ENCODE measurements at regions not wholly inside any gene's neighbourhood (a gene's known extent, or its start where the extent isn't known, plus 50 kb on each side); places are given as distances from the start of the nearest gene placed in this dataset.
A peak's percentile ranks its signal among the peaks of the same experiment; 100 is the strongest.

DNA sequence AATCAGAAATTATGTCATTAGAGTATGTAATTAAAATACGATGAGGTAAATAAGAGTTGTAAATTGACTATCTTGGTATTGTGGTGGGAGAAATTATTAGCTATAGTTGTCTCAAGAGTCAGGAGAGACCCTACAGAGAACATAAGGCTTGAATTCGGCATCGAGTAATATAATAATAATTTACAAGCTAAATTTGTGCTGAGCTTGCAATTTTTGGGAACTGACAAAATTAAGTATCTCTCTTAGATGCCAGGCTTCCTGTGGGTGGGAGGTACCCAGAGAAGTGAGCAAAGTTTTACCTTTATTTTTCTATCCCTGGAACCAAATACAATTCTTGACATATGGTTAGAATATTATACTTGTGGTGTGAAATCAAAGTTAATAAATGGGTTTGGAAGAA is 1637.0 kb downstream of the EFNB2 start:
- no peak overlapping the region for H2BK15ac ChIP-seq (ENCODE audit: low read length)
- no peak overlapping the region for H2AFZ ChIP-seq (ENCODE audit: low read length)
- H3K14ac ChIP-seq (ENCODE audit: insufficient read length), result no peak overlapping the region
- no peaks in the 10 kb centered on the region for H3K4me1 ChIP-seq (replicated peaks in 1 of 4; ENCODE audit: control insufficient read depth in 3 of 4, insufficient read depth in 4 of 4, low read length in 3 of 4)
- no peak overlapping the region for H3K18ac ChIP-seq (ENCODE audit: extremely low read depth, low read length)
- no peak overlapping the region for H2BK20ac ChIP-seq (ENCODE audit: low read length)
- H3K36me3 ChIP-seq (ENCODE audit: control insufficient read depth in 2 of 4, insufficient read depth in 4 of 4, low read length in 3 of 4), result no peaks in the 10 kb centered on the region
- ChIA-PET POLR2A (ENCODE audit: partially characterized antibody) (no interaction called here), CTCF (ENCODE audit: partially characterized antibody) (no interaction called here)
- 97 to 100% methylated on average over 1 to 3 of the region's 3 CpGs for WGBS, 2 experiments (ENCODE audit: extremely low coverage in 1 of 2, insufficient coverage in 1 of 2, insufficient read length in 1 of 2, insufficient replicate concordance in 2 of 2, low coverage in 1 of 2, low lambda C conversion rate in 2 of 2, missing lambda C conversion rate in 1 of 2)
- H3K9ac ChIP-seq (replicated peaks in 1 of 4; ENCODE audit: extremely low read depth in 1 of 4, low read depth in 3 of 4, low read length in 3 of 4), result no peak overlapping the region
- H2BK12ac ChIP-seq (ENCODE audit: low read depth, low read length), result no peak overlapping the region
- H4K8ac ChIP-seq (ENCODE audit: extremely low read depth, insufficient read depth, low read length), result no peak overlapping the region
- no peak for DNase-seq (ENCODE audit: low read depth in 1 of 2, low spot score in 2 of 2)
- no peak overlapping the region for H3K4me2 ChIP-seq (ENCODE audit: insufficient read depth in 1 of 2, low read depth in 2 of 2, low read length in 2 of 2)
- no peaks in the 10 kb centered on the region for H3K79me1 ChIP-seq (ENCODE audit: low read depth, low read length)
- H2BK120ac ChIP-seq (replicated peaks; ENCODE audit: low read depth, low read length), result no peak overlapping the region
- H4K20me1 ChIP-seq (replicated peaks in 1 of 2; ENCODE audit: control insufficient read depth in 1 of 2, insufficient read depth in 2 of 2, low read length in 2 of 2), result no peaks in the 10 kb centered on the region
- no peak overlapping the region for H3K27ac ChIP-seq (ENCODE audit: low read depth, low read length)
- H4K5ac ChIP-seq (ENCODE audit: insufficient read length, low read depth, low read length), result no peak overlapping the region
- H2BK5ac ChIP-seq (ENCODE audit: low read depth, low read length), result no peak overlapping the region
- H3K9me3 ChIP-seq (ENCODE audit: insufficient read depth in 2 of 2, low read depth in 1 of 2, low read length in 1 of 2), result no peaks in the 10 kb centered on the region
- H3K4me3 ChIP-seq (ENCODE audit: extremely low read depth in 1 of 4, insufficient read depth in 2 of 4, low read depth in 3 of 4, low read length in 4 of 4), result no peak overlapping the region
- no peak overlapping the region for H3K23ac ChIP-seq (ENCODE audit: insufficient read length)
- H2AK5ac ChIP-seq (ENCODE audit: low read depth, low read length), result no peak overlapping the region
- no peaks in the 10 kb centered on the region for H3K23me2 ChIP-seq (ENCODE audit: low read depth, low read length)
- H3K79me2 ChIP-seq (ENCODE audit: control insufficient read depth in 1 of 2, insufficient read depth in 2 of 2, low read length in 2 of 2), result no peaks in the 10 kb centered on the region
- no peaks in the 10 kb centered on the region for H3K27me3 ChIP-seq (replicated peaks in 1 of 4; ENCODE audit: control insufficient read depth in 3 of 4, extremely low read depth in 1 of 4, insufficient read depth in 3 of 4, low read length in 3 of 4)
- no peak overlapping the region for H3K56ac ChIP-seq (replicated peaks; ENCODE audit: insufficient read length, low read depth, low read length)
- H4K91ac ChIP-seq (replicated peaks; ENCODE audit: insufficient read length, low read length), result no peak overlapping the region
- no peak for FAIRE-seq
- H3K4ac ChIP-seq (replicated peaks; ENCODE audit: insufficient read length, low read depth, low read length), result no peak overlapping the region
- TF ChIP-seq MAFK (IDR thresholded peaks at IDR 0.05; ENCODE audit: low read depth, low read length) (peak; percentile 97), KDM5A (IDR thresholded peaks at IDR 0.05; ENCODE audit: low read length) (no peak), TBP (IDR thresholded peaks at IDR 0.05; ENCODE audit: low read depth, low read length) (no peak), BACH1 (IDR thresholded peaks at IDR 0.05; ENCODE audit: low read length) (no peak)
